ENCODE measurements at regions not wholly inside any gene's neighbourhood (a gene's known extent, or its start where the extent isn't known, plus 50 kb on each side); places are given as distances from the start of the nearest gene placed in this dataset.

DNA sequence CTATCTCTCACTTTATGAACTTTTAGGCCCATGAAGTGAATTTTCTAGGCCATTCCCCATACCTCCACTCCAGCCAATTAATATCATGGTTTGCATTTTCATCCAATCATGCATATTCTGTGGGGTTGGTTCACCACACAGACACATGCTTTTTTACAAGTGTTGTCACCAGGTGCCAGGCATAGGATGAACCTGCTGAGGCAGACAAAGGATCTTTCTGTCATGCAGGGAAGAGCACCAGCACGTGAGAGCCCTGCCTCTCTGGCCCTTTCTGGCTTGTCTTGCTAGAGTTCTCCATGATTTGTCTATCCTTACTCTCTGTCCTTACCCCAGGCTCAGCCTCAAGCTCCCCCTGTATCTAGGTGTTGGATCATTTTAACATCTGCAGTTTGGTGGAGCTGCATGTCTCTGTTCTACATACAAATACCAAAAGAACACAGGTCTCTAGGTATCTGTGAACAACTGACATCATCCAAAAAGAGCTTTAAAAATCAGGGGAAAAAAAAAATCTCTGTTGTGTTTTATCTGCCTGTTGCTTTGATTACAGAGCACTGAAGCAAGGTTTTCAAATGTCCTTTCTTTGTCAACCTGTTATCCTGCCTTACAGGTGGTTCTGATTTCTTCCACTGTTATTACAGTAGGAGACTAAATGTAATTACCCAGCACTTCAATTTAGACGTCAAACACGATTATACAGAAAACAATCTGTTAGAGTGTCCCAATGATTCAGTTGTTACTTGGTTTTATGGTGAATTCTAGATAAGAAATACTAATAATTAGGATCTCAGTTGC lies 58.4 kb upstream of the GRAMD1B start:
- no peaks in the 10 kb centered on the region for H3K36me3 Mint-ChIP-seq
- no peak for DNase-seq (ENCODE audit: low spot score in 2 of 2, unreplicated experiment in 2 of 2)
- H3K9me3 Mint-ChIP-seq, result no peaks in the 10 kb centered on the region
- no peak for TF ChIP-seq CTCF (IDR thresholded peaks at IDR 0.05; ENCODE audit: unreplicated experiment)
- peaks cover 6% of the 10 kb centered on the region for H3K27me3 Mint-ChIP-seq (ENCODE audit: low read depth)
- no peak overlapping the region for H3K27ac Mint-ChIP-seq
- H3K4me1 Mint-ChIP-seq, result peaks cover 13% of the 10 kb centered on the region
- no peak overlapping the region for H3K4me3 Mint-ChIP-seq

- H3K27me3 Mint-ChIP-seq (ENCODE audit: low read depth), result peaks cover 30% of the 10 kb centered on the region
- H3K36me3 Mint-ChIP-seq, result no peaks in the 10 kb centered on the region
- H3K4me3 Mint-ChIP-seq, result no peak overlapping the region
- H3K4me1 Mint-ChIP-seq, result peaks cover 7% of the 10 kb centered on the region
- H3K27ac Mint-ChIP-seq, result no peak overlapping the region
- H3K9me3 Mint-ChIP-seq, result no peaks in the 10 kb centered on the region
- DNase-seq (ENCODE audit: low spot score in 2 of 2, unreplicated experiment in 2 of 2), result no peak
- TF ChIP-seq CTCF (IDR thresholded peaks at IDR 0.05; ENCODE audit: unreplicated experiment), result no peak
Measured at GRCh38 chr11:123366924-123367323, 63.1 kb upstream of the GRAMD1B start.

- no peak for TF ChIP-seq CTCF (IDR thresholded peaks at IDR 0.05; ENCODE audit: unreplicated experiment)
- Mint-ChIP-seq H3K27me3 (ENCODE audit: low read depth) (peaks cover 40% of the 10 kb centered on the region), H3K4me1 (peaks cover 7% of the 10 kb centered on the region), H3K36me3 (no peaks in the 10 kb centered on the region), H3K4me3 (no peak overlapping the region), H3K27ac (no peak overlapping the region), H3K9me3 (no peaks in the 10 kb centered on the region)
- DNase-seq (ENCODE audit: low spot score in 2 of 2, unreplicated experiment in 2 of 2), result no peak
Measured at GRCh38 chr11:123365955-123366354, 64.1 kb upstream of the GRAMD1B start.

DNA sequence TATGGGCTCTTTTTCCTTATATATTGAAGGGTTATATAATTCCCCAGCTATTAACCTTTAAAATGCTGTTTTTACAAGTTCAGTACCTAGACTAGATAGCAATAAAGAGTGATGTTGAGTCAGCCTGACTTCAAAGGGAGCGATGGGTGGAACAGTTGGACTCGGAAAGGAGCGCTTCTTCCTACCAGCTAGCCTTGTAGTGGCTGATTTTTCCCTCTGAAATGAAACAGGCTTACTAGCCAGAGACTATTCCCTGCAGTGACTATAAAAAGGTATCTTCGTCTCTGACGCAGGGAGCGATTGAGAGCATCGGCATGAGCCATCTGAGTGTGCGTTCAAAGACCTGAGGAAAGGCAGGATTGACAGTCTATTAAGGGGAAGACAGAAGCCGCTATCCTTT lies 66.0 kb upstream of the GRAMD1B start:
- Mint-ChIP-seq H3K4me1 (peaks cover 7% of the 10 kb centered on the region), H3K27me3 (ENCODE audit: low read depth) (peaks cover 57% of the 10 kb centered on the region)
- no peak for TF ChIP-seq CTCF (IDR thresholded peaks at IDR 0.05; ENCODE audit: unreplicated experiment)

GRCh38 chr11:123363556-123363955 lies 66.5 kb upstream of the GRAMD1B start:
- no peak overlapping the region for H3K27ac Mint-ChIP-seq
- H3K4me3 Mint-ChIP-seq, result no peak overlapping the region
- H3K27me3 Mint-ChIP-seq (ENCODE audit: low read depth), result peaks cover 62% of the 10 kb centered on the region
- no peak for TF ChIP-seq CTCF (IDR thresholded peaks at IDR 0.05; ENCODE audit: unreplicated experiment)
- DNase-seq (ENCODE audit: low spot score in 2 of 2, unreplicated experiment in 2 of 2), result no peak
- H3K36me3 Mint-ChIP-seq, result no peaks in the 10 kb centered on the region
- H3K9me3 Mint-ChIP-seq, result no peaks in the 10 kb centered on the region
- peaks cover 7% of the 10 kb centered on the region for H3K4me1 Mint-ChIP-seq

More for the DNA sequence above, 66.0 kb upstream of the GRAMD1B start:
- Mint-ChIP-seq H3K27ac (no peak overlapping the region), H3K36me3 (no peaks in the 10 kb centered on the region), H3K9me3 (no peaks in the 10 kb centered on the region), H3K4me3 (no peak overlapping the region)
- no peak for DNase-seq (ENCODE audit: low spot score in 2 of 2, unreplicated experiment in 2 of 2)

Measured in mesothelial cell of epicardium (in vitro differentiated cells).